ENCODE measurements at regions not wholly inside any gene's neighbourhood (a gene's known extent, or its start where the extent isn't known, plus 50 kb on each side); places are given as distances from the start of the nearest gene placed in this dataset.

DNA sequence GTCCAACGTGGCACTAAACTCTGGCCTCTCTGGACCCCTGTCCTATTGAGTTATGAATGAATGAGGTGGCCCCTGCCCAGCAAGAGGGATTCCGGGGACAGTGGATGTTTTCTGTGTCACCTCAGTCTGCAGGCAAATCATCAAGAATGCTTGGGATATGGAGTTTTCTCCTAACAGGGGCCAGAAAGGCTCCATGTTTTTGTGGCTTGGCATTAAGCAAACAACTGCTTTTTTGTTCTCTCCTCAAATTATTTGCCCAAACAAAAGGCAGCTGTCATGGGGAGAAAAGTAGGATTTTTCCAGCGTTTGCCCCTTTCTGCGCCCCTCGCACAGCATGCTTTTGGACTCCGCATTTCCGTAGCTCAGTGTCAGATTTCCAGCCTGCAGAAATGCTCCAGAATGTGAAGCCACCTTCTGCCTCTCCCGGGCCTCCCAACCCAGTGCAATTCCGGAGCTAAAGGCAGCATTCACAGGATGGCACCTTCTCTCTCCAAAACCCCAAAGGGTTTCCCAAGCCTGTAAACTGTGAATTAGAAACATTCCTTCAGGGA is 553.3 kb downstream of the CCDC171 start:
- POLR2A ChIA-PET, result no interaction called here
- H3K27ac Mint-ChIP-seq, result no peak overlapping the region
- H3K4me3 Mint-ChIP-seq, result no peak overlapping the region
- H3K9me3 Mint-ChIP-seq, result no peaks in the 10 kb centered on the region
- H3K36me3 Mint-ChIP-seq, result no peaks in the 10 kb centered on the region
- ATAC-seq (no peak), DNase-seq (no peak)
- no peaks in the 10 kb centered on the region for H3K27me3 Mint-ChIP-seq
- H3K4me1 Mint-ChIP-seq, result no peaks in the 10 kb centered on the region

DNA sequence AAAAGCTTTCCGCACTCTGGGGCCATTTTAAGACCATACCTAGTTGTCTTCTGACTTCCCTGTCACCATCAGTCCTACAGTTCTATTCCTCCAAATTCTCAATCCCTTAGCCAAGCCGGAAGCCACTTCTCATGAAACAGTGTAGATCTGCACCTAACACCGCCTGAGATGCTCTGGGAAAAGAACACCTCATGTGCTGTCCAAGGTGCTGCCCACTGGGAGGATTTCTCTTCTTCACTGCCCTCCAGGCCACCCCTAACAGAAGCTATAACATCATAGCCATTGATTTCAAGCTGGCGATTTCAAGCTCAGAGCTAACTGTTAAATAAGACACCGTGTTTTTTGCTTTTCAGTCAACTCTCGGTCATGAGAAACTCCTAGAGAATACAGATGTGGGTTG is 559.3 kb downstream of the CCDC171 start:
- ATAC-seq (no peak), DNase-seq (no peak)
- H3K9me3 Mint-ChIP-seq, result peaks cover 0 to 4% (median 0%) of the 10 kb centered on the region in 9 donors
- no peaks in the 10 kb centered on the region for H3K4me1 Mint-ChIP-seq
- no peak overlapping the region for H3K4me3 Mint-ChIP-seq
- H3K27me3 Mint-ChIP-seq, result peaks cover 0 to 2% (median 0%) of the 10 kb centered on the region in 5 donors
- H3K27ac Mint-ChIP-seq, result no peak overlapping the region
- H3K36me3 Mint-ChIP-seq, result no peaks in the 10 kb centered on the region
- POLR2A ChIA-PET, result no interaction called here

DNA sequence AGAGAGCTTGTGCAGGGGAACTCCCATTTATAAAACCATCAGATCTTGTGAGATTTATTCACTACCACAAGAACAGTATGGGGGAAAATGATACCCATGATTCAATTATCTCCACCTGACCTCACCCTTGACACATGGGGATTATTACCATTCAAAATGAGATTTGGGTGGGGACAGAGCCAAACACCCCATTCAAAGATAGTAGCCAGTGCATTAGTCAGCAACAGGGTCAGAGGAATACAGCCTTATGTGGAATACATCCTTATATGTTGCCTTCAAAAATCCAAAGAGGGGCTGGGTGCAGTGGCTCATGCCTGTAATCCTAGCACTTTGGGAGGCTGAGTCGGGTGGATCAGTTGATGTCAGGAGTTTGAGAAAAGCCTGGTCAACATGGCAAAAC is 563.2 kb downstream of the CCDC171 start:
- peaks cover 0 to 4% (median 0%) of the 10 kb centered on the region in 9 donors for H3K9me3 Mint-ChIP-seq
- H3K27me3 Mint-ChIP-seq, result peaks cover 0 to 2% (median 0%) of the 10 kb centered on the region in 5 donors
- no peak overlapping the region for H3K4me3 Mint-ChIP-seq
- H3K27ac Mint-ChIP-seq, result no peak overlapping the region
- no peaks in the 10 kb centered on the region for H3K36me3 Mint-ChIP-seq
- no peaks in the 10 kb centered on the region for H3K4me1 Mint-ChIP-seq
- DNase-seq, result no peak
- POLR2A ChIA-PET, result no interaction called here
- no peak for ATAC-seq

DNA sequence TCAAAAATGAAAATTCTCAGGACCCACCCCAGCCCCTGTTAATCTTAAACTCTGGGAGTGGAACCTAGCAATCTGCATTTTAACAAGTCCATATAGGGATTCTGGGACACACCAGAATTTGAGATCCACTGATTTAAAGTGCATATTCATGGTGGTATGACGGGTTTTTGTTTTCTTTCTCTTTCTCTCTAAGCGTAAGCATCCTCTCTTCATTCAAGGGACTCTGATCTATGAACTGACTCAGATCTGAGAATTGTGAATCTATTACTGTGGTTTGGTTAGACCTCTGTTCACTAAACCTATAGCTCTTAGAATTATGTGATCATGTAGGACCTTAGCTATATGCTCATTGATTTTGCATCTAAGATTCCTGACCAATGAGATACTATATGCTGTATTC is 565.2 kb downstream of the CCDC171 start:
- ATAC-seq (no peak), DNase-seq (no peak)
- Mint-ChIP-seq H3K36me3 (no peaks in the 10 kb centered on the region), H3K4me1 (peaks cover 0 to 5% (median 0%) of the 10 kb centered on the region in 4 donors), H3K9me3 (peaks cover 0 to 4% (median 0%) of the 10 kb centered on the region in 9 donors), H3K27me3 (no peaks in the 10 kb centered on the region), H3K27ac (no peak overlapping the region), H3K4me3 (no peak overlapping the region)
- POLR2A ChIA-PET, result no interaction called here

DNA sequence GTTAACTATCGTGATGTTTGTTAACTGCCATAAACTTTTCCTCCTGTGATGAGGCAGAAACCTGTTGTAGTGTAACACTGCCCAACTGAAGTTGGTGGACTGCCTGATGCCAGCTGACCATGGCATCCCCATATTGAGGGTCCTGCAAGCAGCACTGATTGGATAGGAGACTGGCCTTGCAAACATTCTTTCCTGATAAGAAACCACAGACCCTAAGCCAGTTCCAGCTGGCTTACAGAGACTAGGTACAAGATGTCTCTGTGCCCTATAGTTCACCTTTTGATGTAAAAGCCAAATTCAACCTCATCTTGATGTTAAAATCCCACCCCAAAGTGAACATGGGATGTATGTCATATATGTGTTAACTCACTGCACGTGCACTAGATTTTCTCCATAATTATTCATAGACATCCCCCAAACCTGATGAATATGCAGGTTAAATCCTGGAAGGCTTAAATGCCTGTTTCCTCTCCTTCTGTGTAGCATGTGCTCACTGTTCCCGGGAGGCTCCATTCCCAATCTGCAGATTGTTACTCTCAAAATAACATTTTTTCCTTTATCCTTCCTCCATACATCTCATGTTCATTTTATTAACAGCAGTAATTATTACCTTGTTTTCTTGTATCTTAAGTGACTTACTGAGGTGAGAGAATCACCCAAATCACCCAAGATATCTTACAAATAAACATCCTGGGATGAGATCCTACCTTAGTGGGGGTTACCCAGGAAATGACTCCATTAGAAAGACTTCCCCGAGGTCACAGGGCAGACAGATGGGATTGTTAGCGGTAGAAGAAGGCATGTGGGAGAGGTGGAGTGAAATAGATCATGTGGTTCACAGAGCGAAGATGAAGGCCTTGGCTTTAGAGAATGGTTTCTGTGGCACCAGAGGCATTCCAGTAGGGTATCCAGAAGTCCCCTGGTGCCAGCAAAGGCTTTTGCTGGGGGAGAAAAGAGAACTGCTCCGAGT is 566.7 kb downstream of the CCDC171 start:
- no peaks in the 10 kb centered on the region for H3K27me3 Mint-ChIP-seq
- H3K36me3 Mint-ChIP-seq, result no peaks in the 10 kb centered on the region
- POLR2A ChIA-PET, result no interaction called here
- no peak for ATAC-seq
- H3K4me1 Mint-ChIP-seq, result peaks cover 0 to 5% (median 0%) of the 10 kb centered on the region in 4 donors
- DNase-seq, result no peak
- H3K4me3 Mint-ChIP-seq, result no peak overlapping the region
- H3K27ac Mint-ChIP-seq, result no peak overlapping the region
- no peaks in the 10 kb centered on the region for H3K9me3 Mint-ChIP-seq

DNA sequence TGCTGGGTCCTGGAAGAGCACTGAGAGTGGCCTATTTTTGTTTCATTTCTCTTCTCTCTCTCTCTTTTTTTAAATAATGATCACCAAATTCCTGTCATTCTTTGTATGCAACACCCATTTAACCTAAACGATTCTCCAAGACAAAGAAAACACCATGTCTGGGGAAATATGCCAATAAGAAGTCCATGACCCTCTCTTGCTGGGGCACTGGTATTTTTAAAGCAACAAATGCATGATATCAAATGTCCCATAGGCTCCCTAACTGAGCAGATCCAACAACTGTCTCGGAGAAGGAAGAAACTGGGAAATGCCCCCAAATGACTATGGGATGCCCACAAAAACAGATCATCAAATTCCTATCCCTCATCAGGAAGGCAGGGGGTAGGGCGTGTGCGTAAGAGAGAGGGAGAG is 567.4 kb downstream of the CCDC171 start:
- H3K27ac Mint-ChIP-seq, result no peak overlapping the region

DNA sequence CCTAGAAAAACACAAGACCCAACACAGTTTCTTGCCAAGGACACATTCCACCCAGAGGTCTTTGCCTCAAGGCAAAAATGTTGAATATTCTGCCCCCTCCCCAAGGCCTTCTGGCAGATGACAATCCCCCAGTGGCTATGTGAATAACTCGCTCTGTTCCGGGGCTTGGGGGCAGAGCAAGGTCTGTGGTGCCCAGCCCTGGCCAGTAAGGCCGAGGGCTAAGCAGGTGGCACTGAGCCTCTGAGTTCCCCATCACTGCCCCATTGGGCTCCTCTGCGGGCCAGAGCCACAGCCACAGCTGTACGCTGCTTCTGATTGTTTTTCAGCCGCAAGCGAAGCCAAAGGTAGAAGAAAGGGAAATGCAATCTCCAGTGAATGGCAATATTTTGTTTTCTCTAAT is 567.9 kb downstream of the CCDC171 start:
- H3K4me1 Mint-ChIP-seq, result peaks cover 0 to 5% (median 0%) of the 10 kb centered on the region in 4 donors
- no peaks in the 10 kb centered on the region for H3K36me3 Mint-ChIP-seq
- no peak overlapping the region for H3K27ac Mint-ChIP-seq
- H3K4me3 Mint-ChIP-seq, result no peak overlapping the region
- POLR2A ChIA-PET, result no interaction called here
- no peak for ATAC-seq
- no peak for DNase-seq
- H3K27me3 Mint-ChIP-seq, result no peaks in the 10 kb centered on the region
- H3K9me3 Mint-ChIP-seq, result peaks cover 0 to 3% (median 0%) of the 10 kb centered on the region in 9 donors

More for the DNA sequence above, 567.4 kb downstream of the CCDC171 start:
- Mint-ChIP-seq H3K4me1 (peaks cover 0 to 5% (median 0%) of the 10 kb centered on the region in 4 donors), H3K4me3 (no peak overlapping the region), H3K27me3 (no peaks in the 10 kb centered on the region), H3K36me3 (no peaks in the 10 kb centered on the region), H3K9me3 (peaks cover 0 to 2% (median 0%) of the 10 kb centered on the region in 9 donors)
- DNase-seq (no peak), ATAC-seq (no peak)
- POLR2A ChIA-PET, result no interaction called here

DNA sequence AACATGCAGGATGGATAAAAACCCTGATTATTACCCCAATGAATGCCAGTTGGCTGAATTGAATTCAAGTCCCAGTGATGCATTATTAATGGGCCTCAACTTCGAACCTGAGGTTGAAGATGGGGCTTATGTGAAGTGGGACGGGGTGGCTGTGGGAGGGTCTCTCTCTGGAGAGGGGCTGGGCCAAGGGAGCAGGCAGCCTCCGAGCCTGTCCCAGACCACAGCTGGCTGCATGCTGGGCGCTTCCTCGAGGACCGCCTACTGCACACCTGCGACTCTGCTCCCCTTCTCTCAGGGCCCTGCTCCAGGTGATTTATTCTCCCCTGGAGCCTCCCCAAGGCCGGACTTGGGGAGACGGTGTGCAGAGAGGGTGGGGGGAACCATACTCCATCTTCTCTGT is 568.3 kb downstream of the CCDC171 start:
- H3K9me3 Mint-ChIP-seq, result peaks cover 0 to 3% (median 0%) of the 10 kb centered on the region in 9 donors
- DNase-seq, result no peak
- peak overlapping the region in 1 of 10 donors; percentile 27 for H3K4me3 Mint-ChIP-seq
- ATAC-seq, result no peak
- POLR2A ChIA-PET, result no interaction called here
- no peak overlapping the region for H3K27ac Mint-ChIP-seq
- peaks cover 0 to 5% (median 0%) of the 10 kb centered on the region in 4 donors for H3K4me1 Mint-ChIP-seq
- no peaks in the 10 kb centered on the region for H3K27me3 Mint-ChIP-seq
- H3K36me3 Mint-ChIP-seq, result no peaks in the 10 kb centered on the region

DNA sequence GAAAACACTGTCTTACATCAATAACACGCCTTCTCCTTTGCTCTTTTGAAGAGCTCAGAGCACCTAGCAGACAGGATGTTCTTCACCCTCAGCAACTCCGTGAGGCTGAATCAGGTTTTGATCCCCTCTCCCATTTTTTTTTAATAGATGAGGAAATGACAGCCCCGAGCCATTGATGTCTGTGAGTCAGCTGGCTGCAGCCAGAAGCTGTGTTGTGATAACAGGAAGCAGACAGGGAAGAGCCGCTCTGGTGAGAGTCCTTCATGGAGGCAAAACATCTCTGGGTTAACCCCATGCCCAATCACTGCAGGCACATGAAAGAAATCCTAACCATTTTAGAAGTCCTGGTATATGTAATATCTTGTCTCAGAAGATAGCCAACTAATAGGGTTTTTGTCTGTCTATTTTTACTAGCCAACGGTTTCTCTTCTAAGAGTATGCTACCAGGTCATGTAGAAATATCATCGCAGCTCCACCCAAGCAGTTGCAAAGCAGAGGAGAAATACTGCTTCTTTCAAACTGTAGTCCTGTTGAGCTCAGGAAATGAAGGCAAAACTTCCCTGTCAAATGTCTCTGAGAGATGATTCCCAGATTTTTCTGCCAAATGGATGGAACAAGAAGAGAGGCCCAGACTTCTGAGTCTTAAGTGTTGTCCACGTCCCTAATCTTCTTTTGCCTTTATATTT is 568.9 kb downstream of the CCDC171 start:
- Mint-ChIP-seq H3K36me3 (no peaks in the 10 kb centered on the region), H3K27ac (no peak overlapping the region), H3K27me3 (no peaks in the 10 kb centered on the region), H3K4me1 (peaks cover 0 to 5% (median 0%) of the 10 kb centered on the region in 4 donors), H3K9me3 (peaks cover 0 to 3% (median 0%) of the 10 kb centered on the region in 9 donors), H3K4me3 (peak overlapping the region in 1 of 10 donors; percentile 27)
- DNase-seq, result peak in 1 of 10 donors; percentile 1
- peak in 1 of 2 donors; percentile 33 for ATAC-seq
- POLR2A ChIA-PET, result no interaction called here

DNA sequence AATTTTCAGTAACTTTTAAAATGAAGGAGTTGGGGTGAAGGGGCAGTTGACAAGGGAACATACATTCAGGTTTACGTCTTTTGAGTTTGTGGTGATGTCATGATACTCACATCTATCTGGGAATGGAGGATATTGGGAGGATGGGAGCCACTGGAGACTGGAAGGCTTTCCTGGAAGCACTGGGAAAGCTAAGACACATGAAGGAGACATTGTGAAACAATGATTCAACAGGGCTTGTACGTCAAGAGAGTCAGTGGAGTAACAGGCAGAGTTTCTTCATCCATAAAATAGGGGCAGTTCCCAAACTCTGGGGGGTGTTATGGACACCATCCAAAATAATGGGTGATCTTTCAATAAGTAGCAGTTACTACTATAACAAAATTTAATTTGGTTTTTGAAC is 572.8 kb downstream of the CCDC171 start:
- no peak overlapping the region for H3K4me3 Mint-ChIP-seq
- ATAC-seq, result no peak
- no peaks in the 10 kb centered on the region for H3K36me3 Mint-ChIP-seq

DNA sequence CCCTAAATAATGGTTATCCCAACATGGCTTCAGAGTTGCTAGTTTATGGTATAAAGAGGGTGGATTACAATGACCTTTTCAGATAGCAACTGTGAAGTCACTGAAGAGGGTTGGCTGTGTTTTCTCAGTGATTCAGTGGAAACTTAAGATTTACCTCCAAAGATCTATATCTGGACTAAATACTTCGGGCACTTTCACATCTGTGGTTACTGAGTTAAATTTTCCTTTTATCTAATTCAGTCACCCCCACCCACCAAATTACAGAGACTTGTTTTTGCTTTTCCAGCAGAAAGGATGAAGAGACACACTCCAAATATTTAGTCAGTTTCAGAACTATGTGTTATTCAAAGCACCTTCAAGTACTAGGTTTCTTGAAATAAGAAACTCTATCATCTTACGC is 573.2 kb downstream of the CCDC171 start:
- Mint-ChIP-seq H3K36me3 (no peaks in the 10 kb centered on the region), H3K9me3 (peaks cover 0 to 7% (median 0%) of the 10 kb centered on the region in 9 donors), H3K27ac (no peak overlapping the region), H3K4me1 (peaks cover 0 to 5% (median under 1%) of the 10 kb centered on the region in 4 donors), H3K4me3 (no peak overlapping the region), H3K27me3 (peaks cover 0 to 3% (median 0%) of the 10 kb centered on the region in 5 donors)
- DNase-seq (no peak), ATAC-seq (no peak)
- POLR2A ChIA-PET, result no interaction called here

More for the DNA sequence above, 572.8 kb downstream of the CCDC171 start:
- Mint-ChIP-seq H3K9me3 (peaks cover 0 to 7% (median 0%) of the 10 kb centered on the region in 9 donors), H3K27me3 (peaks cover 0 to 3% (median 0%) of the 10 kb centered on the region in 5 donors), H3K4me1 (peaks cover 0 to 5% (median under 1%) of the 10 kb centered on the region in 4 donors), H3K27ac (no peak overlapping the region)
- DNase-seq, result no peak
- POLR2A ChIA-PET, result no interaction called here

DNA sequence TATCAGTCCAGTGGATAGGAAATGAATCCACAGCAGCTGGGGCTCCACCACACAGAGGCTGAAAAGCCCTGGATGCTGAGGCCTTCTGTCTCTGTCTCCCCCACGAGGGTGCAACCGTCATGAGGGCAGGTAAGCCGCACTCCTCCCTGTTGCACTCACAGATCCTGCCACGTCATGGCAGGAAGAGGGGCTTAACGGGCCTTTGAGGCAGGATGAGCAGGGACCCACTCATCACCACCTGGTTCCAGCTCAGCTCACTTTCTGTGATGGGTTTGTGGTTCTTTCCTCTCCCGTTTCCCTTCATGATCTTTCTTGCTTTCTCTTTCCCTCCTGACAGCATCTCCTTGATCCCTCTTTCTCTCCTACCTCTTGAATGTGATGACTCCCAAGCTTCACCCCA is 575.2 kb downstream of the CCDC171 start:
- POLR2A ChIA-PET, result no interaction called here
- H3K36me3 Mint-ChIP-seq, result no peaks in the 10 kb centered on the region

DNA sequence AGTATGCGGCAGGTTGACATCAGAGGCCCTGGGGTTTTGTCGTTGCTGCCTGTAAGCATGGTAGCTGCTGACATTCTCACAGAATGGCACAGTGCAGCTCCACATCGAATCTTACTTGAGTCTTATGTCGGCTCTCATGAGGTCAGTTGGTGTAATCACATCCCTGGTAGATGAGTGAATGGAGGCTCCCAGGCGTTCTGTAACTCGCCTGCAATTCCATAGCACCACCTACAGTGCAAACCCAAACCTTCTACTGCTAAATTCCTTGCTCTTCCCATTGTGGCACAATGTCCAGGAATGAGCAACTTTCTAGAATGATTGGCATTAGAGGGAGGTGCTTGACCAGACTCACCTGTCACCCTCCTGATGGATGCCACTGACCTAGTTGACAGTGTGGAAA is 578.4 kb downstream of the CCDC171 start:
- peaks cover 0 to 3% (median 0%) of the 10 kb centered on the region in 9 donors for H3K9me3 Mint-ChIP-seq
- POLR2A ChIA-PET, result no interaction called here
- ATAC-seq (no peak), DNase-seq (no peak)
- H3K4me3 Mint-ChIP-seq, result no peak overlapping the region
- H3K4me1 Mint-ChIP-seq, result peaks cover 3 to 9% (median 7%) of the 10 kb centered on the region in 4 donors
- H3K27me3 Mint-ChIP-seq, result peaks cover 0 to 6% (median 0%) of the 10 kb centered on the region in 5 donors
- H3K27ac Mint-ChIP-seq, result no peak overlapping the region
- H3K36me3 Mint-ChIP-seq, result no peaks in the 10 kb centered on the region

More for the DNA sequence above, 575.2 kb downstream of the CCDC171 start:
- H3K9me3 Mint-ChIP-seq, result peaks cover 0 to 7% (median 0%) of the 10 kb centered on the region in 9 donors
- peaks cover 0 to 2% (median under 1%) of the 10 kb centered on the region in 4 donors for H3K4me1 Mint-ChIP-seq
- H3K27me3 Mint-ChIP-seq, result peaks cover 0 to 3% (median 0%) of the 10 kb centered on the region in 5 donors
- ATAC-seq (no peak), DNase-seq (no peak)
- H3K4me3 Mint-ChIP-seq, result no peak overlapping the region
- no peak overlapping the region for H3K27ac Mint-ChIP-seq

Measured in naive thymus-derived CD8-positive, alpha-beta T cell (primary cell).